ENCODE measurements at regions not wholly inside any gene's neighbourhood (a gene's known extent, or its start where the extent isn't known, plus 50 kb on each side); places are given as distances from the start of the nearest gene placed in this dataset.

- TF ChIP-seq, protein P1, sequence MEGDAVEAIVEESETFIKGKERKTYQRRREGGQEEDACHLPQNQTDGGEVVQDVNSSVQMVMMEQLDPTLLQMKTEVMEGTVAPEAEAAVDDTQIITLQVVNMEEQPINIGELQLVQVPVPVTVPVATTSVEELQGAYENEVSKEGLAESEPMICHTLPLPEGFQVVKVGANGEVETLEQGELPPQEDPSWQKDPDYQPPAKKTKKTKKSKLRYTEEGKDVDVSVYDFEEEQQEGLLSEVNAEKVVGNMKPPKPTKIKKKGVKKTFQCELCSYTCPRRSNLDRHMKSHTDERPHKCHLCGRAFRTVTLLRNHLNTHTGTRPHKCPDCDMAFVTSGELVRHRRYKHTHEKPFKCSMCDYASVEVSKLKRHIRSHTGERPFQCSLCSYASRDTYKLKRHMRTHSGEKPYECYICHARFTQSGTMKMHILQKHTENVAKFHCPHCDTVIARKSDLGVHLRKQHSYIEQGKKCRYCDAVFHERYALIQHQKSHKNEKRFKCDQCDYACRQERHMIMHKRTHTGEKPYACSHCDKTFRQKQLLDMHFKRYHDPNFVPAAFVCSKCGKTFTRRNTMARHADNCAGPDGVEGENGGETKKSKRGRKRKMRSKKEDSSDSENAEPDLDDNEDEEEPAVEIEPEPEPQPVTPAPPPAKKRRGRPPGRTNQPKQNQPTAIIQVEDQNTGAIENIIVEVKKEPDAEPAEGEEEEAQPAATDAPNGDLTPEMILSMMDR (conservative IDR thresholded peaks at IDR 0.05; ENCODE audit: low read depth, low read length): no peak
- TF ChIP-seq EZH2 (IDR thresholded peaks at IDR 0.05; ENCODE audit: borderline replicate concordance, low read depth, low read length, poor library complexity, severe bottlenecking): no peak
These were observed 1115.4 kb downstream of the STPG2 start for GRCh38 chr4:97027728-97028410.

All from A673 (cell line).